Subcutaneous abdominal adipose tissue (tissue), 5 donors: ENCODE measurements at regions not wholly inside any gene's neighbourhood (a gene's known extent, or its start where the extent isn't known, plus 50 kb on each side); places are given as distances from the start of the nearest gene placed in this dataset.
"Not testable (repeated sequence)": the region's sequence is repeated elsewhere in the genome, so short reads cannot be mapped to it uniquely, and the experiment has no call there.

Source experiments
- H3K27ac ChIP-seq: one replicate; pipeline ENCODE4 v1.7.0; 2013; ENCODE audit warnings: low read depth, mild to moderate bottlenecking, inconsistent platforms, low read length, moderate library complexity
- H3K27me3 ChIP-seq, 5 donors: one replicate each; pipeline ENCODE4 v1.7.0; 2013; ENCODE audit warnings: low read length in 5 of 5, inconsistent platforms in 1 of 5; ENCODE audit not compliant: control insufficient read depth in 5 of 5, insufficient read depth in 4 of 5
- H3K36me3 ChIP-seq, 5 donors: one replicate each; pipeline ENCODE4 v1.7.0; 2013; ENCODE audit warnings: low read length in 5 of 5; ENCODE audit not compliant: control insufficient read depth in 5 of 5, insufficient read depth in 5 of 5
- H3K4me1 ChIP-seq, 5 donors: one replicate each; pipeline ENCODE4 v1.7.0; 2013; ENCODE audit warnings: low read length in 5 of 5, mild to moderate bottlenecking in 3 of 5, moderate library complexity in 1 of 5; ENCODE audit not compliant: control insufficient read depth in 5 of 5, insufficient read depth in 5 of 5
- H3K4me3 ChIP-seq, 5 donors: one replicate each; pipeline ENCODE4 v1.7.0; 2013; ENCODE audit warnings: low read length in 5 of 5, low read depth in 1 of 5
- H3K9ac ChIP-seq, 5 donors: one replicate each; pipeline ENCODE4 v1.7.0; 2013; ENCODE audit warnings: low read length in 5 of 5, mild to moderate bottlenecking in 4 of 5, moderate library complexity in 3 of 5
- H3K9me3 ChIP-seq, 5 donors: one replicate each; pipeline ENCODE4 v1.7.0; 2013; ENCODE audit warnings: low read length in 5 of 5; ENCODE audit not compliant: control insufficient read depth in 5 of 5
- donor health status: healthy.
- donor health status: healthy.
- donor health status: healthy.
- donor health status: healthy.
- donor health status: healthy.

GRCh38 chr15:93341164-93341563, 252.2 kb upstream of the RGMA start:
- H3K9ac ChIP-seq, result no peak overlapping the region
- no peaks in the 10 kb centered on the region for H3K9me3 ChIP-seq
- no peaks in the 10 kb centered on the region for H3K36me3 ChIP-seq
- H3K4me3 ChIP-seq, result no peak overlapping the region
- peaks cover 0 to 3% (median 0%) of the 10 kb centered on the region in 5 donors for H3K4me1 ChIP-seq
- no peaks in the 10 kb centered on the region for H3K27me3 ChIP-seq
- no peak overlapping the region for H3K27ac ChIP-seq

- Histone ChIP-seq H3K9ac (no peak overlapping the region), H3K27ac (no peak overlapping the region), H3K27me3 (no peaks in the 10 kb centered on the region), H3K36me3 (no peaks in the 10 kb centered on the region), H3K9me3 (no peaks in the 10 kb centered on the region), H3K4me3 (no peak overlapping the region), H3K4me1 (peaks cover 0 to 3% (median 0%) of the 10 kb centered on the region in 5 donors)
Observed at GRCh38 chr15:93340406-93340805, 251.4 kb upstream of the RGMA start.

- H3K36me3 ChIP-seq, result no peaks in the 10 kb centered on the region
- no peak overlapping the region for H3K9ac ChIP-seq
- H3K27ac ChIP-seq, result no peak overlapping the region
- no peak overlapping the region for H3K4me3 ChIP-seq
- no peaks in the 10 kb centered on the region for H3K4me1 ChIP-seq
- H3K27me3 ChIP-seq, result peaks cover 0 to 5% (median 0%) of the 10 kb centered on the region in 5 donors
- H3K9me3 ChIP-seq, result no peaks in the 10 kb centered on the region
Observed at GRCh38 chr15:93333796-93334195, 244.8 kb upstream of the RGMA start.

- not testable (repeated sequence) for H3K9ac ChIP-seq, H3K4me1 ChIP-seq, H3K27ac ChIP-seq, H3K4me3 ChIP-seq, H3K36me3 ChIP-seq, H3K9me3 ChIP-seq, H3K27me3 ChIP-seq
Observed at GRCh38 chr15:93333126-93333525, 244.1 kb upstream of the RGMA start.

- no peaks in the 10 kb centered on the region for H3K4me1 ChIP-seq
- peaks cover 0 to 5% (median 0%) of the 10 kb centered on the region in 5 donors for H3K27me3 ChIP-seq
- no peak overlapping the region for H3K9ac ChIP-seq
- no peak overlapping the region for H3K27ac ChIP-seq
- no peak overlapping the region for H3K4me3 ChIP-seq
- H3K36me3 ChIP-seq, result no peaks in the 10 kb centered on the region
- H3K9me3 ChIP-seq, result no peaks in the 10 kb centered on the region
Observed at GRCh38 chr15:93332168-93332553, 243.2 kb upstream of the RGMA start.

GRCh38 chr15:93331545-93332167, 242.6 kb upstream of the RGMA start:
- no peak overlapping the region for H3K27ac ChIP-seq
- no peak overlapping the region for H3K9ac ChIP-seq
- no peak overlapping the region for H3K4me3 ChIP-seq
- H3K36me3 ChIP-seq, result no peaks in the 10 kb centered on the region
- no peaks in the 10 kb centered on the region for H3K4me1 ChIP-seq
- peaks cover 0 to 5% (median 0%) of the 10 kb centered on the region in 5 donors for H3K27me3 ChIP-seq
- no peaks in the 10 kb centered on the region for H3K9me3 ChIP-seq

- Histone ChIP-seq H3K27ac (no peak overlapping the region), H3K27me3 (peaks cover 0 to 5% (median 0%) of the 10 kb centered on the region in 5 donors), H3K4me1 (no peaks in the 10 kb centered on the region)
Observed at GRCh38 chr15:93330912-93331544, 242.0 kb upstream of the RGMA start.

GRCh38 chr15:93327364-93327763, 238.4 kb upstream of the RGMA start:
- H3K27me3 ChIP-seq, result no peaks in the 10 kb centered on the region
- no peaks in the 10 kb centered on the region for H3K36me3 ChIP-seq
- H3K9me3 ChIP-seq, result no peaks in the 10 kb centered on the region
- no peaks in the 10 kb centered on the region for H3K4me1 ChIP-seq
- H3K9ac ChIP-seq, result no peak overlapping the region
- H3K27ac ChIP-seq, result no peak overlapping the region
- no peak overlapping the region for H3K4me3 ChIP-seq

More at GRCh38 chr15:93330912-93331544, 242.0 kb upstream of the RGMA start:
- Histone ChIP-seq H3K36me3 (no peaks in the 10 kb centered on the region), H3K4me3 (no peak overlapping the region), H3K9ac (no peak overlapping the region), H3K9me3 (no peaks in the 10 kb centered on the region)

- Histone ChIP-seq H3K27ac (no peak overlapping the region), H3K27me3 (no peaks in the 10 kb centered on the region), H3K4me1 (no peaks in the 10 kb centered on the region), H3K9ac (no peak overlapping the region), H3K4me3 (no peak overlapping the region), H3K36me3 (no peaks in the 10 kb centered on the region), H3K9me3 (no peaks in the 10 kb centered on the region)
Observed at GRCh38 chr15:93324186-93324975, 235.4 kb upstream of the RGMA start.

- Histone ChIP-seq H3K4me1 (no peaks in the 10 kb centered on the region), H3K27me3 (no peaks in the 10 kb centered on the region), H3K9ac (no peak overlapping the region), H3K36me3 (no peaks in the 10 kb centered on the region), H3K27ac (no peak overlapping the region), H3K9me3 (no peaks in the 10 kb centered on the region), H3K4me3 (no peak overlapping the region)
Observed at GRCh38 chr15:93321881-93322282, 232.9 kb upstream of the RGMA start.
